Stimulated activated CD8-positive, alpha-beta memory T cell treated with anti-CD3 and anti-CD28 coated beads, Interleukin-12 subunit alpha, Interleukin-12 subunit beta, amount 100 ng/mL, for 24 hours (primary cell): ENCODE measurements at regions not wholly inside any gene's neighbourhood (a gene's known extent, or its start where the extent isn't known, plus 50 kb on each side); places are given as distances from the start of the nearest gene placed in this dataset.
"Not testable (repeated sequence)": the region's sequence is repeated elsewhere in the genome, so short reads cannot be mapped to it uniquely, and the experiment has no call there.

Source experiments
- DNase-seq: peaks from one replicate; pipeline ENCODE4 v3.0.0-alpha.2; 2020; ENCODE audit errors: extremely low read depth

- no peak for DNase-seq
Measured at GRCh38 chr9:20238921-20239320, 383.4 kb downstream of the MLLT3 start.

DNA sequence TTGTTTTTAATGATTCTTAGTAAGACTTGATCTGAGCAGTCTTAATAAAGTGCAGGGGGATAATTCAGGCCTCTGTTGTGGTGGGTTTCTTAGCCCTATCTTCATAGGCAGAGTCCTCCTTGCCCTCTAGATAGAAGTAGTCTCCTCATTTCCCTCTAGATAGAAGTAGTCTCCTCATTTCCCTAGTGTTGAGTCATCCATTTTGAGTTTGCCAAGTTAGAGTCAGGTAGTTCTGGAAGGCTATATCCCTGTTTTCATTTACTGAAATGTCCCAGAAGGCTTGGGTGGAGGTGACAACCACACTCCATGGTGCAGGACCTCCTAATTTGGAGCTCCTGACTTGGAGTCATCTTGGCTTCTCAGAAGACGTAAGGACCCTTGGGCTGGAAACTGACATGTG is 384.6 kb downstream of the MLLT3 start:
- no peak for DNase-seq

DNA sequence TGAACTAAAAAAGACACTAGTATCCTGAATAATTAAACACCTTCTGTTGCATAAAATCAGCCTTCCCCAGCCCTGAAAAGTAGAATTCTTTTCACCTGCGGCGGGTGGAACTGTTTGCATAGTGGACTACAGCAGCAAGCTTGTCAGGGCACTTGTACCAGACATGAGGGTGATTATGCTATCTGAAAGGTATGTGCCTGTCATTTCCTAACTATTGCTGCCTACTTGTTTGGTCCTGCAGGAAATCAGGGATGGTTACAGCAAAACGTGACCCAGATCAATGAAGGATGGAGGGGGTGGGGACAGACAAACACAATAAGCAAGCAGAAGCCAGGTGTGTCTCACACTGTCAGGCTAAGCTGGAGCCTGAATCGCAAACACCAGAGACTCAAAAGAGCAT is 385.6 kb downstream of the MLLT3 start:
- no peak for DNase-seq

DNA sequence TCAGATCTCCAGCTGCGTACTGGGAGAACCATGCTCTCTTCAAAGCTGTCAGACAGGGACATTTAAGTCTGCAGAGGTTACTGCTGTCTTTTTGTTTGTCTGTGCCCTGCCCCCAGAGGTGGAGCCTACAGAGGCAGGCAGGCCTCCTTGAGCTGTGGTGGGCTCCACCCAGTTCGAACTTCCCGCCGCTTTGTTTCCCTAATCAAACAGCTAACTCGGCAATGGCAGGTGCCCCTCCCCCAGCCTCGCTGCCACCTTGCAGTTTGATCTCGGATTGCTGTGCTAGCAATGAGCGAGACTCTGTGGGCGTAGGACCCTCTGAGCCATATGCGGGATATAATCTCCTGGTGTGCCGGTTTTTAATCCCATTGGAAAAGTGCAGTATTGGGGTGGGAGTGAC is 387.1 kb downstream of the MLLT3 start:
- not testable (repeated sequence) for DNase-seq

DNA sequence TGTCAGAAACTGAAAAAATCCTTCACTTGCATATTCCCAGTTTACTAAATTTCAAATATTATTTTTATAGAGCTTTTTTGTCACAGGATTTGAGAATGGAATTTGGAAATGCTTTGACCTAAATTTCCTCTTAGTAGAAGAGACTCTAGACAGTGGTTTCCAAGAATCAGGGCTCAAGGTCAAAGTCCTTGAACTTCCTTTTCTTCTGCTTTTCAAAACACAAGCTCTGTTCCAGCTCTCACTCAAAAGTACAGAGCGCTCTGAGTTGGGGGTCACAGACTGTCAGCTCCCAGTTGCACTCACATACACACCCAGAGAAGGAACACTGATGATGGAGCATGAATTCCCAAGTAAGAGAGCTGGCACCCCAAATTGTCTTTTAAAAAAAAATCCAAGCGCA is 394.2 kb downstream of the MLLT3 start:
- no peak for DNase-seq

DNA sequence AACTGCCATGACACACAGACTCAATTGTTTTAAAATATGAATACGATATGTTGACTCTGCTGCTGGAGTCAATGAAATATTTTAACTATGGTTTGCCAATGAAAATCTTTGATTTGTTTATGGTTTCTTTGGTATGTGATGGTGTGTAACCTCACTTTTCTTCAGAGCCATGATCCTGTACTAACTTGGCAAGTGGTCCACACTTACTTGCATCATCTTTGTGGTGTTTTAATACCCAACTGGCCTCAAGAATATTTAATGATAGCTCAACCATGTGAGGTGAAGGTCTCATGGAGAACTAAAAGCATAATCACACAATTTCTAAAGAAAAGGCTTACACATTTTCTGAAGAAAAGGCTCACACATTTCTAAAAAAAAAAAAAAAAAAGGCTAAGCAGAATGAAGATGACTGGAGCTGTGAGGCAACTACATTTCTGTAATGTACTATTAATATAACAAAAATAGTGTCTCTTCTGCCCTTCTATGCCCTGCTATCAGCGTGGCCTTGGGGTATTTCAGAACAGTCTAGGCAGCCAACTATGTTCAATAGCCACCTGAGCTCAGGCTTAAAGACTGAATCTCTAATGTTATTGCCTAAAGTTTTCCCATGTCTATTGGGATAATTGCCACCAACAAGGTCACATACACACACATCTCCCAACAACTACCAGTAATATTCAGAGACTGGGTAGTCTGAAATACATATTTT is 395.0 kb downstream of the MLLT3 start:
- no peak for DNase-seq

DNA sequence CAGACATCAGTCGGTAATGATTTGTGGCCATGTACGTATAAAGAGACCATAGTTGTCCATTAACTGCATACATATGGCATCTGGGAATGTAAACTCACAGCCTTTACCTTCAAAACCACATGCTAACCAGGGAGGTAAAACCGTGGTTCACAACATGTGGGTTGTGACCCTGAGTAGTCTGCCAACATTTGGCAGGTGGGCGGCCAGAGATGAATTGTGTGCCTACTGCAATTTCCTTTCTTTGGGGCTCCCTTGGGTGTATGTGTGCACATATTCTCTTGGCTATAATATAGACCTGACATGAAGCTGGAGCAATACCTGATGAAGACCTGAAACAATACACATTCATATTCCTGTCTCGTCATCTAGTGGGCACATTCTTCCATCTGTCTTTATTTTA is 396.0 kb downstream of the MLLT3 start:
- no peak for DNase-seq

DNA sequence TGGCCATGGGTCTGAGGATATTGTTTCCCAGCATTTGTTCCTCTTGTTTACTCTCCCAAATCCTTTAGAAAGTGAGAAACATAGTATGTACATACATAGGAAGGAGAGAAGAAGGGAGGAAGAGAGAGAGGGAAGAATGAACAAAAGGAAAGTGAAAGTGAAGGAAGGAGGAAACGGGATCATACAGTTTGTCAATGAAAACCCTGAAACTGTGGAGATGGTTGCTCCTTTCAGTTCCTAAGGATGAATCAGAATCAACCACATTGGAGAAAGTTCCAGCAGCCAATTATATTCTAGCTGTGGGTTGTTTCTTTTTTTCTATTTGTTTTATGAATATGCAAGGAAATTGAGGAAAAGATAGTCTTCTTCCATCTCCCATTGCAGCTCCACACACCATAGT is 396.5 kb downstream of the MLLT3 start:
- no peak for DNase-seq

DNA sequence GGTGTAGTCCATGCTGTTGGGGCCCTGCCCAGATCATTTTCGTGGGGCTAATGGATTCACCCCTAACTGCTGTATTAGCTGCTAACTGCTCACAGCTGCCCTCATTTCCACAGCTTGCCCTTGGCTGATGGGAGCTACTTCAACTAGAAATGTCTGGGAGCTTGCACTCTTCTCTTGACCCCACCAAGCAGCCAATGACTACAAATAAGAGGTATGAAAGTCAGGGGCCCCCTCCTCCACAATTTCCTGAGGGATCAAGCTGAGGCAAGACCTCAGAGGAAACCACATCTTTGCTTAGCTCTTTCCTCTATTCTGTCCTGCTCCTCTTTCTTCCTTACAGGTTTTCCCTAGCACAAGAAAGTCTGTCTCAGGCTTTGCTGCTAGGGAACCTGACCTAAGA is 397.5 kb downstream of the MLLT3 start:
- no peak for DNase-seq

- no peak for DNase-seq
Measured at GRCh38 chr9:20220286-20220685, 402.0 kb downstream of the MLLT3 start.

DNA sequence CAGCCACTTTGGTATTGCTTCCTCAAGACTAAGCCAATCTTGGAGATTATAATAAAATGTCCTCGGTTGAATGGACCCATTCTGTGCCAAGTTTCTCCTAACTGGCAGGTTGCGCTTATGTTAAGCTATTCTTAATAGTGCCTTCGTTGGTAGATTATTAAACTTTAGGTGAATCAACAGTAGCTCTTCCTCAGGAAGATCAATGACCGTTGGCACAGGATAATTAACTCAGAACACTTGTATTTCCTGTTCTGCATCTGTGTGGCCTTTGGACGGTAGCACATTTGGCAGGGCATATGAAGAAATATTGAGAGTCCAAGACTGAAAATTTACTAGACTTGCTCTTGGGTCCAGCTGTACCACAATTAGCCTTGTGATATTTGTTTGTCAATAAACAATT is 402.9 kb downstream of the MLLT3 start:
- DNase-seq: no peak

- no peak for DNase-seq
Measured at GRCh38 chr9:20217596-20217995, 404.7 kb downstream of the MLLT3 start.

GRCh38 chr9:20216438-20216837 is 405.9 kb downstream of the MLLT3 start:
- DNase-seq: no peak

- no peak for DNase-seq
Measured at GRCh38 chr9:20215552-20215951, 406.7 kb downstream of the MLLT3 start.

DNA sequence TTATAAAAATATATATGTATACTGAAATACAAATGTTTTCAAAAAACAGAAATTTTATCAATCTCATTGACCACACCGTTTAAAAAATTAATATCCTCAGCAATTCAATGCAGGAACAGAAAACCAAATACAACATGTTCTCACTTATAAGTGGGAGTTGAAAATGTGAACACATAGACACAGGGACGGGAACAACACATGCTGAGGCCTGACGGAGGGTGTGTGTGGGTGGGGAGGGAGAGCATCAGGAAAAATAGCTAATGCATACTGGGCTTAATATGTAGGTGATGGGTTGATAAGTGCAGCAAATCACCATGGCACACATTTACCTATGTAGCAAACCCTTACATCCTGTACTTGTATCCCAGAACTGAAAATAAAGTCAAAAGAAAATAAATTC is 409.5 kb downstream of the MLLT3 start:
- no peak for DNase-seq

GRCh38 chr9:20209391-20210340 is 412.6 kb downstream of the MLLT3 start:
- peak; percentile 36 for DNase-seq

DNA sequence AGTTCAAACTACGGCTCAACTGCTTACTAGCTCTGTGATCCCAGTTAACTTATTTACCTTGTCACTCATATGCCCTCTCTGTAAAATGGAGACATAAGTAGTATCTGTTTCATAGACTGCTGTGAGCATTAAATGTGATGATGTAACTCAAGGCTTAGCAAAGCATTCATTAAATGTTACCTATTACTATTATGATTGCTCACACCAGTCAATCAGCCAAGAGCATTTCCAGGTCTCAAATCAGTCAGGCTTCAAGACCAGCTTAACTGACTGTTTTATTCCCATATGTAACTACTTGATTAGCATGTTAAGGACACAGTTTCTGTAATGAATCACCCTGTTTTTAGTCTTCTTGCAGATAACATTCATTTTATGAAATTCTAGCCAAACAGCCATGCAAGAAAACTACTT is 413.3 kb downstream of the MLLT3 start:
- no peak for DNase-seq

DNA sequence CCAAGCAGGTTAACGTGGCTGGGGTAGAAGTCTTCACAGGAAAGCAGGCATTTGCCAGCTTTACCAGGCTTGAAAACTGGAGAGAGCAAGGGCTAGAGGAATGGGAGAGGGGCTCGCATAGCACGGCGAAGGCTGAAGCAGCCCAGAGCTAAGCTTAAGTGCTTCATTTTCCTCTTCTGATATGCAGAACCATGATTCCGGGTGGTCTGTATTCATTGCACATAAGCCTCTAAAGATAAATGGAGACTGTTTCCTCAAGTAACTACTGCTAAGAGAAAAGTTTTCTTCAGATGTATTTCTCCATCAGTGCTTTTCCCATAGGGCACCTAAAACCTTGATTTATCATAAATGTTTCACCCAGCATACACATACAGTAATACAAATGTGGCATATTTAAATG is 414.1 kb downstream of the MLLT3 start:
- DNase-seq: no peak

- DNase-seq: no peak
Measured at GRCh38 chr9:20207176-20207575, 415.1 kb downstream of the MLLT3 start.

- no peak for DNase-seq
Measured at GRCh38 chr9:20205821-20206220, 416.5 kb downstream of the MLLT3 start.

DNA sequence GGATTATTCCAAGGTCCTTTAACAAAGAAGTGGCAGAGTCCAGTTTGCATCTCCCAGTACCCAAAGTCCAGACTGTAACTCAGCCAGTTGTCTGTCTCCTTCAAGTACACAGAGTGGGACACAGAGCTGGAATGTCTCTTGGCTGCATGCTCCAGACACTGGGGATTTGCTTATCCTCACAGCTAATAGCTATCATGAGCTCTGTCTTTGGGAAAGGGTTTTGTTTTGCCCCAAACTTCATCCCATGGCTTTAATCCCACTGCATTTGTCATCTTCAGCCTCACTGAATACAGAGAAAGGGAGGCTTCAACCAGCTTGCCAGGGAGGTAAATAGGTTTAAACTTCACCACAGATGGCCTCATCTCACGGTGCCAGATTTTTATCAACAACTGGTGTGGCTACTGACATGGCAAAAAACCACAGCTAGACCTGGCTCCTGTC is 412.2 kb upstream of the SLC24A2 start:
- DNase-seq: no peak

DNA sequence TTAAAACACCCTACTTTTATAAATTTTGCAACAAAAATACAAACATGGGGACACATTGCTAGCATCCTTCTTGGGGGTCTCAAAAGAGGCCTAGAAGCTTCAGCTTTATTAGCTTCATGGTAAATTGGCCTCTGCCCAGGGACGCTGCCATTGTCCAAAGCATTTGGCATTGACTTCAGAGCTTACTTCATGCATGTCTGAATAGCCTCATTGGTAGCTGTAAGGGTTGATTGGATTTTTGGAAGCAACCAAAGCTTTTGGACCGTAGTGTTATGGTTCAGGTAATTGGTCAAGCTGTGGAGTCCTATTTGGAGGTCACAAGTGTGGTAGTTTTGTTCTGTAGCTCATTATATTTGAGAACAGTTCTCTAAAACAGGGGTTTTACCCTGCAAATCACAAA is 411.7 kb upstream of the SLC24A2 start:
- no peak for DNase-seq

GRCh38 chr9:20199111-20199510 is 410.3 kb upstream of the SLC24A2 start:
- DNase-seq: no peak
